Anterior cingulate cortex (tissue), 58 donors: ENCODE measurements at regions not wholly inside any gene's neighbourhood (a gene's known extent, or its start where the extent isn't known, plus 50 kb on each side); places are given as distances from the start of the nearest gene placed in this dataset.
A peak's percentile ranks its signal among the peaks of the same experiment; 100 is the strongest.

Source experiments
- DNase-seq, 58 donors: peaks; one replicate each; lab custom pipeline; 2025; lab: John Stamatoyannopoulos, UW

DNA sequence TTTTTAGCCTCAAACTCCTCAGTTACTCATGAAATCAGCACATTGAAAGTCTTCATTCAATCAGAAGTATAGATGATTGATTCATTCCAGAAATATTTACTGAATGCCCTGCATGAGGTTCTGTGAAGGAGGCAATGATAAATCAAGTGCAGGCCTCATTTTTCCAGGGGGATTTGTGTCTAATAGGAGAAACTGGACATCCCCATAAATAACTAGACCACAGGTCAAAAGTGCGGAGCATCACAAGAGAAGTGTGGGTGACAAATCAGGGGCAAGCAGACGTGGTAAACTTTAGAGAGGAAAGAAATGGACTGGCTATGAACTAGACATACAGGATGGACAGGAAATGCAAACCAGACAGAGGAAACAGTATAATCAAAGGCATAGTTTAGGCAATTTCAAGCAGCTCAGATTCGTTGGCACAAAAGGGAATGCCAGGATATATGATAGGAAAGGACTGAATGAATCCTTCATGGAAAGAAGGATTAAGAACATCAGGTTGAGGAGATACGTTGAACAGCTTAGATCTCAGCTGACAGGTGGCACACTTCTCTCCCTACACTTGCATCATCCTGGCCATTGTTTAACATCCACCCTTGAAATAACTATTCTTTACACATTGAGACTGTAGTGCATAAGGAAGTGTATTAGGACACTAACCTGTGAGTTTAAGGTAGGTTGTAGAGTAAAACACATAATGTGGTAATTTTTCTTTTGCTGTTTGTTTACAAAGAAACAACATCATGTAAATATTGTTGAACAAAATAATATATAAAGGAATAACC is 69.6 kb upstream of the RASGEF1B start:
- no peak for DNase-seq

DNA sequence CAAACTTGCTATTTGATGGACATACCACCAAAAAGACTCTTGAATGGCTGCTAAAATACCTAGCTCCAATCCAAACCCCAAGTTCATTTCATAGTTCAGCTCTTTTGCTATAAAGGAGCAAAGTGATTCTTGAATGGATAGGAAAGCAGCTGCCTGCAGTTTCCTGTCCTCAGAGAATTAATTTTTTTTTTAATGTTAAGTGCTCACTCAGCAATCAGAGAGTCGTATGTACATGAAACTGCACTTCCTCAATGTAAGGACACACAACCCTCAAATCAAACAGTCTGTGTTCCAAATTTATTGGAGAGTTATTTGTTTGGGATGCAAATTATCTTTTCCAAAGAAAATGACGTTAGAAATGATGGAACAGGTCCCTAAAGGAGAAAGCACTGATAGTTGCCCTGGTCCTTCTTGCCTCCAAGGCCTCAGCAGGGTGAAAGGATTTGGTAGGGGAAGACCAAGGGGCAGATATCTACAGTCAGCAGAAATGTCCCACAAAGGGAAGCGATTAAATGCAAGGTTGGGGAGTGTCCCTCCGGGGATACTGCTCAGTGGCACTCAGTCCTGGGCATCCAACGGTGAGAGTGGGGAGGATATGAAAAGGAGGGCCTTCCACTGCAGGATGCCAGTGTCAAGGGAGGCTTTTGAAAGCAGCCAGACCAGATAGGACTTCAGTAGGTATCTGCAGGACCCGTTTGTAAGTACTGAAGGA is 67.2 kb upstream of the RASGEF1B start:
- no peak for DNase-seq

DNA sequence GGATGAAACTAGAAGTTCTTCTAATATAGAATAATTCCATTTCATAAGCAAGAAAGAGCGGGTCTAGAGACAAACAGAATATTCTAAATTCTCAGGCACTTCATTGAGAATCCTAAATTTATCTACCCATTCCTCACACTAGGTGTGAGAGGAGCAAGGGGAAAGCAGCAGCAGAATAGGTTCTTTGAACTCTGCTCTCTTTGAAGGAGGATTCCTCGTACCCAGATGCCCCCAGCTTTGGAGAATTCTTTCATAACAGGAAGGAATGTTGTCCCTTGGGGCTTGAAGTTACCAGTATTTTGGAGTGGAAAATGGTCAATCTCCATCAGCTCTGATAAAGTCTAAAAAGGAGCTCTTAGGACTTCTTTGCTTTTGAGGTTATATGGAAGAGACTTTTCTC is 59.7 kb upstream of the RASGEF1B start:
- DNase-seq, result no peak

DNA sequence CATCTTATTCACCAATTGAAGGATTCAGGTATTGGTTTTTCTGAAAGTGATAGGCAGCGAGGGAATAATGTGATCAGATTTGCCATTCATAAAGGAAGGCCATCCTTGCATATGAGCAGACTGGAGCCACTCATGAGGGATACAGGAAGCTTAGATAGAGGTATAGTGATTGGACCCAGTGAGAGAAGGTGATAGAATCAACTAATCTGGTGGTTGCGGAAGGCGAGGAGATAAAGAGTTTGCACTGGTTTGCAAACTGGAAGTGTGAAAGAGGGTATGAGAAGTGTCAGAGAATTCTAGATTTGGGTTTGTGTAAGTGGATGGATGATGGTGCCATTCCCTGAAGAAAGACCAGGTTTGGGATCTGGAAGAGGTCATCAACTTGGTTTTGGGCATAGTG is 57.3 kb upstream of the RASGEF1B start:
- DNase-seq, result no peak

DNA sequence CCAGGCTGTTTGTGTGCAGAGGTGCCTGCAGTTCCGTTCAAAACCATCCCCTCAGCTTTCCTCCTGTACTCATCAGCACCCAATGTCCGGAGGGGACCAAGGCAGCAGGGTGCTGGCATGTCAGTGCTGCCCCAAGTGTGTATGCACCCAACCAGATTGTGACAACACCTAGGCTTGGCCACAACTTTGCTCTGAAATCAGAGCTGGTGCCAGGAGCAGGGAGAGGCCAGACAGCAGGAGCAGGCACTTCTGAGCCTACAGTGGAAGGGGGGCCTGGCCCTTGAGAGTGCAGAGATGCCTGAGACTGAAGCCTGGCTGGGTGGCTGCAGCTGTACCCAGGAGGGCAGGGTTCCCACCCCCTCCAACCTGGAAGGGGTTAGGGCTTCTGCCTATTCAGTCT is 56.5 kb upstream of the RASGEF1B start:
- no peak for DNase-seq

DNA sequence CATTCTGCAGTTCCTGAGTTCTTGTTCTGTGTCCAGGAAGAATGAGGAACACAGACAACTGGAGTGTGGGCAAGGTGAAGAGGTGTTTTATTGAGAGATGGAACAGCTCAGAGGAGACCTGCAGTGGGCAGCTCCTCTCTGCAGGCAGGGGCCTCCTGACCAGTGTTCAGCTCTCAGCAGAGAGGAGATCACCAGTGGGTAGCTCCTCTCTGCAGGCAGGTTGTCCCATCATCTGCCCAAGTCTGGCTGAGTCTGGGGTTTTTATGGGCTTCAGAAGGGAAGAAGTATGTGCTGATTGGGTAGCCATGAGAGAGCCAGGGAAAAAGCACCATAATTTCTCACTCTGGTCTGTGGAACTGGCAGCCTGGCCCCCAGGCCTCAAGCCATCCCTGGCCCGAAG is 56.0 kb upstream of the RASGEF1B start:
- no peak for DNase-seq

DNA sequence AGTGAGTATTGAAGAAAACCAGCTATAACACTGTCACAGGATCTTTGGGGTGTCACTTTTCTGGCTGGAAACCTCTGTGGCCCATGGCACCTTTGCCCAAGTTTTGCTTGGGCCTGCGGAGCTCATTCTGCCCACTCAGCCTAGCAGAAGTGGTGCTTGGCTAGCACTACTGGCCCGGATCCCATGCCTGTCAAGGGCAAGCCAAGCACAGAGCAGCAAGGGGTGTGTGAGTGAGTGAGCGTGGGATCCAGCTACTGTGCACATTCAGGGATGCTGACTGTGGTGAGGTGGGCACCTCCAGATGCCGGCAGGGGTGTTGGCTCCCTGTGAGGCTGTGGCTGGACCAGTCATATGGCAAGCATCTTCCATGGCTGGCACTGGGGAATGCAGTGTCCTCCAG is 55.4 kb upstream of the RASGEF1B start:
- DNase-seq, result peak in 15 of 58 donors; percentile 5 to 32 (median 15)

DNA sequence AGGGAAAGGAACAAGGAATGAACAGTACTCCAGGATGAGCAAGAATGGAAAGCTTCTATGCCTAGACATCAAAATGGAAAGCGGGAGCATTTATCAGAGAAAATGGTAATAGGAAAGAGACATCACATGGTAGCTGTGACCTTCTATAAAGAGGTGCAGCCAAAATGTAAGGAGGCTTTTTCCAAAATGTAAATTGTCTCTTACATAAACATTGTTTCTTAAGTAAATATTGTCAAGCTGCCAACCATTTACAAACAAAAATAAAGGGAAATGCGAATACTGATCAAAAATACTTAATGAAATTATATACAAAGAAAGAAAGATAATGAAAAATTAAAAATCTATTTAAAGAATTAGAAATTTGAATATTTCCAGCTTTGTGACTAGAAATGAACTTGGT is 55.0 kb upstream of the RASGEF1B start:
- no peak for DNase-seq

DNA sequence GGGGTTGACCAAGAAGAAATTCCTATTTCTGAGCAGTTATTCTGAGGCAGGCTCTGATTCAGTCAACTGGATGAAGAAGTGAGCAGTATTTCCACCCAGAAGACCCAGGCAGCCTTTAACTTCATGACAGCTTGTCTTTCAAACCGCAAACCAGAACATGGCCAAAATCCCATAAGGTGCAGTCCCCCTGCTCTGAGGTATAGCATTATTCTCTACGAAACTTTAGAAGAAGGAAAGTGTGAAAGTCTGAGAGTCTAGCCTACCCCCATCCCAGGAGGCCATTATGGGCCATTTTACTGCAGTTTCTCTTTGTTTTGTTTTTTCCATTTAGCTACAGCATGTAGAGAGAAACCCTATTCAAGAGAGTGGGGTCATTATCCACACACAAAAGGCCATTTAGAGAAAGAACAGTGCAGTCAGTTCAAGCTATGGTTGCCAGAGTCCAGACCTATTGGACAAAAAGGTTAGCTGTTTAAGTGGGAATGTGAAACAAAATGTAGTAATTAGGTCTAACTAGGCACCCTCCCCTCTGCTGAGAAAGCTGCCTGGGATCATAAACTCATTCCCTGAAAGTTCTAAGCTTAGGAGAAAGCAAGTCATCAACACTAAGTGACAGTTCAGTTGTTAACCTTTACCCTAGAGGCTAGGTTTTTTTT is 52.1 kb upstream of the RASGEF1B start:
- DNase-seq, result peak in 8 of 58 donors; percentile 9 to 74 (median 21)

DNA sequence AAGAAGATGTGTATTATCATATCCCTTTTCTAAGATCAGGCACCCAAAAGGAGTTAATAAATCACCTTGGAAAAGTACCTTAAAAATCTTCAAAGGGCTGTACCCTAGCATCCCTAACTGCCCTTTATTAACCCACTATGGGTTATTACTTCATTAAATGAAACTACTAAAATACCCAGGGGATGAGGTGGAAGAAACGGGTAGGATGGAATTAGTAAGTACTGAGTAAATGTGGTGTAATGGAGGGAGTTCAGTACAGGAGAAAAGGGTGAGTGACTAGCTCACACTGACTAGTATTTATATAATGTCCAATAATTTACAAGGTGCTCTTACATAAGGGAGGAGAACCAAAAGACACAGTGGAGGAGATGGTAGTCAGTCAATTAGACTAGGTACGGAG is 51.0 kb upstream of the RASGEF1B start:
- no peak for DNase-seq

DNA sequence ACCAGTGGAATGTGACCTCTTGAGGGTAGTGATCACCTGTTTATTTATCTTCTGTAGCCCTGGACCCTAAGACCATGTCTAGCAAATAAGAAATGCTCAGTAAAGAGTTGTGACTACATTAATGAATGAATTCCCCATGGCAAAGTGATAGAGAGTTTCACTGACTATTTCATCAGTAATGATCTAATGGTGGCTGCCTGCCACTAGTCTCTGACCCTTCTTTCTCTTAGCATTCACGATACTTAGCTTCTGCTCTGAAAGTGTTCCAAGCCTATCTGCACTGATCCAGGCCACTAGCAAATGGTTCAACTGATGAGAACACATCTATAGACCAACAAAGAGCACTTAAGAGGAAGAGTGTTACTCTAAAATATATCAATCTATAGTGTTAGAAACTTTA is 50.0 kb upstream of the RASGEF1B start:
- no peak for DNase-seq
